ENCODE measurements at regions not wholly inside any gene's neighbourhood (a gene's known extent, or its start where the extent isn't known, plus 50 kb on each side); places are given as distances from the start of the nearest gene placed in this dataset.

DNA sequence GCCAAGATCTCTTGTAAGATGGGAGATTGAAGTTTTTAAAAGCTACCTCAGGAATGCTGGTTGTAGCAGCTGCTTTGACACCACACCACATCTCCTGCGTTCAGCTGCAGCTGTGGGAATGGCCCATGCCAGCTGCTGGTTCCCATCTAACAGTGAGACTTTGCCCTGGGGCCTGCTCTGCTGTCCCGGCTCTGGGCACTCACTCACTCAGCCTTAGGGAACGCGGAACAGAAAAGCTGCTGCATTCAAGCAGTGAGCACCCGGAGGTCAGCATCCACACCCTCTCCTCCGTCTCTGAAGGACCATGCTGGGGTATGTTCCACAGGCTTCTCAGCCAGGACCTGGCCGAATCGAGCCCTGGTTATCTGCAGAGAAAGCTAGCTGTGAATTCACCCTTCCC, 197.1 kb upstream of the CXCL12 start:
- no peak overlapping the region for H2BK12ac ChIP-seq (ENCODE audit: low read length)
- H4K91ac ChIP-seq (ENCODE audit: low read depth, low read length, poor library complexity) = no peak overlapping the region
- no peak overlapping the region for H3K9ac ChIP-seq (ENCODE audit: low read depth, low read length, poor library complexity)
- no peak overlapping the region for H2AFZ ChIP-seq (ENCODE audit: low read length)
- H3K79me1 ChIP-seq (ENCODE audit: low read depth, low read length) = no peaks in the 10 kb centered on the region
- H2BK120ac ChIP-seq (ENCODE audit: low read depth, low read length) = no peak overlapping the region
- peak overlapping the region; percentile 81 for H2AK5ac ChIP-seq (ENCODE audit: low read depth, low read length)
- DNase-seq (ENCODE audit: low spot score) = no peak
- H3K27me3 ChIP-seq (ENCODE audit: control insufficient read depth in 3 of 3, insufficient read depth in 3 of 3, low read depth in 1 of 3, low read length in 3 of 3) = no peaks in the 10 kb centered on the region
- H3K36me3 ChIP-seq (replicated peaks in 1 of 2; ENCODE audit: control insufficient read depth in 2 of 2, insufficient read depth in 2 of 2, low read length in 2 of 2) = no peaks in the 10 kb centered on the region
- no peak overlapping the region for H3K14ac ChIP-seq (ENCODE audit: low read length)
- no peaks in the 10 kb centered on the region for H3K9me3 ChIP-seq (replicated peaks in 1 of 2; ENCODE audit: control insufficient read depth in 2 of 2, insufficient read depth in 1 of 2, low read depth in 1 of 2, low read length in 2 of 2)
- H2BK15ac ChIP-seq (ENCODE audit: low read length) = no peak overlapping the region
- H3K4me1 ChIP-seq (ENCODE audit: control insufficient read depth in 2 of 2, insufficient read depth in 1 of 2, low read depth in 1 of 2, low read length in 2 of 2) = no peaks in the 10 kb centered on the region
- H3K4ac ChIP-seq (ENCODE audit: low read length) = no peak overlapping the region
- H3K27ac ChIP-seq (replicated peaks; ENCODE audit: low read length) = no peak overlapping the region
- no peak overlapping the region for H3K4me3 ChIP-seq (ENCODE audit: low read length in 2 of 2)
- H4K8ac ChIP-seq (ENCODE audit: low read depth, low read length) = no peak overlapping the region
- H3K23ac ChIP-seq (ENCODE audit: low read depth, low read length, poor library complexity) = no peak overlapping the region
- no peak overlapping the region for H3K18ac ChIP-seq (ENCODE audit: low read length)
- H3K4me2 ChIP-seq (ENCODE audit: insufficient read depth, low read length, poor library complexity, severe bottlenecking) = no peak overlapping the region
- no peak overlapping the region for H2BK5ac ChIP-seq (ENCODE audit: low read length)
- no CpG with 5 or more reads among the region's 8 CpGs for WGBS, 2 donors (ENCODE audit: extremely low coverage in 2 of 2, insufficient read length in 2 of 2, insufficient replicate concordance in 1 of 2)

- DNase-seq (ENCODE audit: low spot score) = no peak
- Histone ChIP-seq H3K79me1 (ENCODE audit: low read depth, low read length) (no peaks in the 10 kb centered on the region), H2AFZ (ENCODE audit: low read length) (no peak overlapping the region)
These were observed 202.8 kb upstream of the CXCL12 start for GRCh38 chr10:44587488-44588318.

GRCh38 chr10:44589181-44589943, 204.5 kb upstream of the CXCL12 start:
- no peak overlapping the region for H2AK5ac ChIP-seq (ENCODE audit: low read depth, low read length)
- H2BK12ac ChIP-seq (ENCODE audit: low read length) = no peak overlapping the region
- H3K4me2 ChIP-seq (ENCODE audit: insufficient read depth, low read length, poor library complexity, severe bottlenecking) = no peak overlapping the region
- H2BK120ac ChIP-seq (ENCODE audit: low read depth, low read length) = no peak overlapping the region
- H3K9ac ChIP-seq (ENCODE audit: low read depth, low read length, poor library complexity) = no peak overlapping the region
- H3K18ac ChIP-seq (ENCODE audit: low read length) = no peak overlapping the region
- no peak overlapping the region for H4K8ac ChIP-seq (ENCODE audit: low read depth, low read length)
- no peaks in the 10 kb centered on the region for H3K79me1 ChIP-seq (ENCODE audit: low read depth, low read length)
- no peak overlapping the region for H3K4me3 ChIP-seq (ENCODE audit: low read length in 2 of 2)
- H3K4ac ChIP-seq (ENCODE audit: low read length) = no peak overlapping the region
- WGBS, 2 donors (ENCODE audit: extremely low coverage in 2 of 2, insufficient read length in 2 of 2, insufficient replicate concordance in 1 of 2) = no CpG with 5 or more reads among the region's 17 CpGs
- H3K27me3 ChIP-seq (ENCODE audit: control insufficient read depth in 3 of 3, insufficient read depth in 3 of 3, low read depth in 1 of 3, low read length in 3 of 3) = no peaks in the 10 kb centered on the region
- no peak overlapping the region for H2BK5ac ChIP-seq (ENCODE audit: low read length)
- H2BK15ac ChIP-seq (ENCODE audit: low read length) = no peak overlapping the region
- peaks cover 0 to 2% of the 10 kb centered on the region in 2 donors for H3K4me1 ChIP-seq (ENCODE audit: control insufficient read depth in 2 of 2, insufficient read depth in 1 of 2, low read depth in 1 of 2, low read length in 2 of 2)
- no peak overlapping the region for H4K91ac ChIP-seq (ENCODE audit: low read depth, low read length, poor library complexity)
- H3K27ac ChIP-seq (replicated peaks; ENCODE audit: low read length) = no peak overlapping the region
- no peak overlapping the region for H3K23ac ChIP-seq (ENCODE audit: low read depth, low read length, poor library complexity)
- no peak overlapping the region for H2AFZ ChIP-seq (ENCODE audit: low read length)
- H3K14ac ChIP-seq (ENCODE audit: low read length) = no peak overlapping the region
- DNase-seq (ENCODE audit: low spot score) = no peak
- H3K9me3 ChIP-seq (replicated peaks in 1 of 2; ENCODE audit: control insufficient read depth in 2 of 2, insufficient read depth in 1 of 2, low read depth in 1 of 2, low read length in 2 of 2) = no peaks in the 10 kb centered on the region
- no peaks in the 10 kb centered on the region for H3K36me3 ChIP-seq (replicated peaks in 1 of 2; ENCODE audit: control insufficient read depth in 2 of 2, insufficient read depth in 2 of 2, low read length in 2 of 2)

More at GRCh38 chr10:44587488-44588318, 202.8 kb upstream of the CXCL12 start:
- WGBS, 2 donors (ENCODE audit: extremely low coverage in 2 of 2, insufficient read length in 2 of 2, insufficient replicate concordance in 1 of 2) = no CpG with 5 or more reads among the region's 11 CpGs
- no peak overlapping the region for H2AK5ac ChIP-seq (ENCODE audit: low read depth, low read length)
- H2BK15ac ChIP-seq (ENCODE audit: low read length) = no peak overlapping the region
- H3K4me1 ChIP-seq (ENCODE audit: control insufficient read depth in 2 of 2, insufficient read depth in 1 of 2, low read depth in 1 of 2, low read length in 2 of 2) = peaks cover 0 to 2% of the 10 kb centered on the region in 2 donors
- no peaks in the 10 kb centered on the region for H3K27me3 ChIP-seq (ENCODE audit: control insufficient read depth in 3 of 3, insufficient read depth in 3 of 3, low read depth in 1 of 3, low read length in 3 of 3)
- H3K23ac ChIP-seq (ENCODE audit: low read depth, low read length, poor library complexity) = no peak overlapping the region
- H4K8ac ChIP-seq (ENCODE audit: low read depth, low read length) = no peak overlapping the region
- no peak overlapping the region for H2BK12ac ChIP-seq (ENCODE audit: low read length)
- peak overlapping the region; percentile 3 for H3K9ac ChIP-seq (ENCODE audit: low read depth, low read length, poor library complexity)
- H3K36me3 ChIP-seq (replicated peaks in 1 of 2; ENCODE audit: control insufficient read depth in 2 of 2, insufficient read depth in 2 of 2, low read length in 2 of 2) = no peaks in the 10 kb centered on the region
- no peak overlapping the region for H3K14ac ChIP-seq (ENCODE audit: low read length)
- no peak overlapping the region for H3K18ac ChIP-seq (ENCODE audit: low read length)
- no peak overlapping the region for H4K91ac ChIP-seq (ENCODE audit: low read depth, low read length, poor library complexity)
- no peak overlapping the region for H3K4ac ChIP-seq (ENCODE audit: low read length)
- H2BK5ac ChIP-seq (ENCODE audit: low read length) = no peak overlapping the region
- H3K9me3 ChIP-seq (replicated peaks in 1 of 2; ENCODE audit: control insufficient read depth in 2 of 2, insufficient read depth in 1 of 2, low read depth in 1 of 2, low read length in 2 of 2) = no peaks in the 10 kb centered on the region
- no peak overlapping the region for H3K4me2 ChIP-seq (ENCODE audit: insufficient read depth, low read length, poor library complexity, severe bottlenecking)
- no peak overlapping the region for H3K4me3 ChIP-seq (ENCODE audit: low read length in 2 of 2)
- H3K27ac ChIP-seq (replicated peaks; ENCODE audit: low read length) = no peak overlapping the region
- no peak overlapping the region for H2BK120ac ChIP-seq (ENCODE audit: low read depth, low read length)

- no peak overlapping the region for H2AFZ ChIP-seq (ENCODE audit: low read length)
These were observed 205.1 kb upstream of the CXCL12 start for GRCh38 chr10:44589944-44590449.

More at GRCh38 chr10:44589944-44590449, 205.1 kb upstream of the CXCL12 start:
- H2BK5ac ChIP-seq (ENCODE audit: low read length) = no peak overlapping the region
- H2AK5ac ChIP-seq (ENCODE audit: low read depth, low read length) = no peak overlapping the region
- no peak overlapping the region for H3K4me2 ChIP-seq (ENCODE audit: insufficient read depth, low read length, poor library complexity, severe bottlenecking)
- no CpG with 5 or more reads among the region's 5 CpGs for WGBS, 2 donors (ENCODE audit: extremely low coverage in 2 of 2, insufficient read length in 2 of 2, insufficient replicate concordance in 1 of 2)
- DNase-seq (ENCODE audit: low spot score) = no peak
- H3K14ac ChIP-seq (ENCODE audit: low read length) = no peak overlapping the region
- H3K79me1 ChIP-seq (ENCODE audit: low read depth, low read length) = no peaks in the 10 kb centered on the region
- H4K8ac ChIP-seq (ENCODE audit: low read depth, low read length) = no peak overlapping the region
- H3K9me3 ChIP-seq (replicated peaks in 1 of 2; ENCODE audit: control insufficient read depth in 2 of 2, insufficient read depth in 1 of 2, low read depth in 1 of 2, low read length in 2 of 2) = no peaks in the 10 kb centered on the region
- no peak overlapping the region for H4K91ac ChIP-seq (ENCODE audit: low read depth, low read length, poor library complexity)
- no peak overlapping the region for H3K27ac ChIP-seq (replicated peaks; ENCODE audit: low read length)
- H3K18ac ChIP-seq (ENCODE audit: low read length) = no peak overlapping the region
- no peak overlapping the region for H2BK120ac ChIP-seq (ENCODE audit: low read depth, low read length)
- H3K4ac ChIP-seq (ENCODE audit: low read length) = no peak overlapping the region
- no peaks in the 10 kb centered on the region for H3K36me3 ChIP-seq (replicated peaks in 1 of 2; ENCODE audit: control insufficient read depth in 2 of 2, insufficient read depth in 2 of 2, low read length in 2 of 2)
- no peak overlapping the region for H3K4me3 ChIP-seq (ENCODE audit: low read length in 2 of 2)
- H2BK15ac ChIP-seq (ENCODE audit: low read length) = no peak overlapping the region
- no peak overlapping the region for H2BK12ac ChIP-seq (ENCODE audit: low read length)
- H3K4me1 ChIP-seq (ENCODE audit: control insufficient read depth in 2 of 2, insufficient read depth in 1 of 2, low read depth in 1 of 2, low read length in 2 of 2) = peaks cover 0 to 2% of the 10 kb centered on the region in 2 donors
- H3K9ac ChIP-seq (ENCODE audit: low read depth, low read length, poor library complexity) = no peak overlapping the region
- H3K23ac ChIP-seq (ENCODE audit: low read depth, low read length, poor library complexity) = no peak overlapping the region
- no peaks in the 10 kb centered on the region for H3K27me3 ChIP-seq (ENCODE audit: control insufficient read depth in 3 of 3, insufficient read depth in 3 of 3, low read depth in 1 of 3, low read length in 3 of 3)

Data from neuronal stem cell (in vitro differentiated cells).